GM21390 (cell line): ENCODE measurements at regions not wholly inside any gene's neighbourhood (a gene's known extent, or its start where the extent isn't known, plus 50 kb on each side); places are given as distances from the start of the nearest gene placed in this dataset.
"Not testable (repeated sequence)": the region's sequence is repeated elsewhere in the genome, so short reads cannot be mapped to it uniquely, and the experiment has no call there.

Source experiments
- ATAC-seq: cut with Tn5 transposase; IDR thresholded peaks from one replicate; pipeline ENCODE4 v1.9.1; 2021; ENCODE audit not compliant: unreplicated experiment

DNA sequence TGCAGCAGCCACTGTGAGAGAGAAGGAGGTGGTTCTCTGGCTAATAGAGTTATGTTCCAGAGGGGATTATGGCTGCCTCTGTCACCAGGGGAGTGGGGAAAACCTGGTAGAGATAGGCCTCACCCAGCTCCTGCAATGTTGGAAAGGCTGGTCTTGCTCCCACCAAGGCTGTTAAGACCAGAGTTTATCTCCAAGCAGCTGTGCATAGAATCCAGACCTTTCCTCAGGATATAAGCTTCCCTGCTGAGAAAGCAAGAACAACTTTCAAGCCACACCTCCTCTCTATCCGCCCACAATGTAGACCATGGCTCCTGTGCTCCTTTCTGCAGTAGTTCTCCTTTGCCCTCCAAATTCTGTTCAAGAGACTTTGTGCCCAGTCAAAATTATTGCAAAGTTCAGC is 1375.4 kb downstream of the REEP3 start:
- no peak for ATAC-seq

DNA sequence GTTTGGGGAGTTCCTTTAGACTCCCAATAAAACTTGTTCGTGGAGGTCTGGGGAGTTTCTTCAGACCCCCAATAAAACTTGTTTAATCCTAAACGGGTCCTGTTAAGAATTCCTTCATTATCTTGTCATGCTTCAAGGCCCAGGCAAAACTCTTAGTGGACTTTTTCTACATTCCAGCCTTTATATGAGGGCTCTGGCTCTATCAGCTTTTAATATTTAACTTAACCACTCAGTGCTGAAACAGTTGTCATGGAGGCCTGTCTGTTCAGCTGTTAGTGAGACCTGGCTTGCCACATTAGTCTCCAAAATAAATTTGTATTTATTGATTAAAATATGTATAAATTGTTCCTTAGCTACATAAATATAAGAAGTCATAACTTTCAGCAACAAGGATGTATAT is 1385.1 kb downstream of the REEP3 start:
- ATAC-seq, result not testable (repeated sequence)

GRCh38 chr10:64924306-64924705 is 1403.1 kb downstream of the REEP3 start:
- ATAC-seq, result not testable (repeated sequence)

DNA sequence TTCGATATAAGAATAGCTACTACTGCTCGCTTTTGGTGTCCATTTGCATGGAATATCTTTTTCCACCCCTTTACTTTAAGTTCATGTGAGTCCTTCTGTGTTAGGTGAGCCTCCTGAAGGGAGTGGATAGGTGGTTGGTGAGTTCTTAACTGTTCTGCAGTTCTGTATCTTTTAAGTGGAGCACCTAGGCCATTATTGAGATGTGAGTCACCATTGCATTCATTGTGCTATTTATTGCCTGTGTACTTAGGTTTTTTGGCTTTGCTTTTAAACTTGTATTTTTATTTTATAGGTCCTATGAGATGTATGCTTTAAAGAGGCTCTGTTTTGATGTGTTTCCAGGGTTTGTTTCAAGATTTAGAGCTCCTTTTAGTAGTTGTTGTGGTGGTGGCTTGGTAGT is 1430.8 kb downstream of the REEP3 start:
- ATAC-seq, result no peak

DNA sequence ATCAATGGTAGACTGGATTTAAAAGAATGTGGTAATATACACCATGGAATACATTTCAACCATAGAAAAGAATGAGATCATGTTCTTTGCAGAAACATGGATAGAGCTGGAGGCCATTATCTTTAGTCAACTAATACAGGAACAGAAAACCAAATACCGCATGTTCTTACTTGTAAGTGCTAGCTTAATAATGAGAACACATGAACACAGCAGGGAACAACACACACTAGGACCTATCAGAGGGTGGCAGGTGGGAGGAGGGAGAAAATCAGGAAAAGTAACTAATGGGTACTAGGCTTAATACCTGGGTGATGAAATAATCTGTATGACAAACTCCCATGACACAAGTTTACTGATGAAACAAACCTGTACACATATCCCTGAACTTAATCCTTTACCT is 1435.2 kb downstream of the REEP3 start:
- no peak for ATAC-seq

DNA sequence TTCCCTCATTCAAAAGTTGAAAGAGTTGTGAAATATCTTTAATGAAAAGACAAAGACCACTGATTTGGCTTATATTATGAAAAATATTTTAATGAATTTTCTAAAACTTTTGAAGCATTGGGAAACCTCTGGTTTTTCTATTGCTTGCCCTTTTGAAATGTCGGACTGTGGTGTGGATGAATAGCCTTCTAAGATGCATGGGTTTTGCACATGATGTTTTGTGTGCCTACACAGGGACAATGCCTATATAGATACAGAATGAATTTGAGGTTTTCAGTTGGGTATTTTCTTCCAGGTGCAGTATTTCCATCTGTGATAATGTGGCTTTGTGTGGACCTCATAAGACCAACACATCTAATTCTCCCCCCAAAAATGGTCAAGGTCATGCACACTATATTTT is 1437.9 kb downstream of the REEP3 start:
- no peak for ATAC-seq

- no peak for ATAC-seq
These were observed 1438.7 kb downstream of the REEP3 start for GRCh38 chr10:64959883-64960282.

- no peak for ATAC-seq
These were observed 1452.2 kb downstream of the REEP3 start for GRCh38 chr10:64973391-64973790.

DNA sequence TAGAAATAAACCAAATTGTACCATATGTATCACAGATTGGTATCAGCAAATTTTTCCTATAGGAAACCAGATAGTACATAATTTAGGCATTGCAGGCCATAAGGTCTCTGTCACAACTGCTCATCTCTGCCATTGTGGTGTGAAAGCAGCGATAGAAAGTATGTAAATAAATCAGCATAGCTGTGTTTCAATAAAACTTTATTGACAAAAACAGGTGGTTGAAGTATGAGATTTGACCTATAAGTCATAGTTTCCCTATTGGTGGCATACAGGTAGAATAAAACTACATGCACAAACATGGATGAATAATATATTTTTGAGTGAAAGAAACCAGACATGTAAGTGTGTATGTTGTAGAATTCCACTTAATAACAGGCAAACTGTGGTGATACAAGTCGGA is 1454.9 kb downstream of the REEP3 start:
- ATAC-seq, result no peak

- no peak for ATAC-seq
These were observed 1456.7 kb downstream of the REEP3 start for GRCh38 chr10:64977915-64978314.

GRCh38 chr10:64996886-64997285 is 1475.7 kb downstream of the REEP3 start:
- no peak for ATAC-seq

- ATAC-seq, result no peak
These were observed 1489.6 kb downstream of the REEP3 start for GRCh38 chr10:65010845-65011244.

- no peak for ATAC-seq
These were observed 1496.3 kb downstream of the REEP3 start for GRCh38 chr10:65017523-65017922.

- no peak for ATAC-seq
These were observed 1503.7 kb downstream of the REEP3 start for GRCh38 chr10:65024886-65025285.

- ATAC-seq, result no peak
These were observed 1509.1 kb downstream of the REEP3 start for GRCh38 chr10:65030263-65030662.

DNA sequence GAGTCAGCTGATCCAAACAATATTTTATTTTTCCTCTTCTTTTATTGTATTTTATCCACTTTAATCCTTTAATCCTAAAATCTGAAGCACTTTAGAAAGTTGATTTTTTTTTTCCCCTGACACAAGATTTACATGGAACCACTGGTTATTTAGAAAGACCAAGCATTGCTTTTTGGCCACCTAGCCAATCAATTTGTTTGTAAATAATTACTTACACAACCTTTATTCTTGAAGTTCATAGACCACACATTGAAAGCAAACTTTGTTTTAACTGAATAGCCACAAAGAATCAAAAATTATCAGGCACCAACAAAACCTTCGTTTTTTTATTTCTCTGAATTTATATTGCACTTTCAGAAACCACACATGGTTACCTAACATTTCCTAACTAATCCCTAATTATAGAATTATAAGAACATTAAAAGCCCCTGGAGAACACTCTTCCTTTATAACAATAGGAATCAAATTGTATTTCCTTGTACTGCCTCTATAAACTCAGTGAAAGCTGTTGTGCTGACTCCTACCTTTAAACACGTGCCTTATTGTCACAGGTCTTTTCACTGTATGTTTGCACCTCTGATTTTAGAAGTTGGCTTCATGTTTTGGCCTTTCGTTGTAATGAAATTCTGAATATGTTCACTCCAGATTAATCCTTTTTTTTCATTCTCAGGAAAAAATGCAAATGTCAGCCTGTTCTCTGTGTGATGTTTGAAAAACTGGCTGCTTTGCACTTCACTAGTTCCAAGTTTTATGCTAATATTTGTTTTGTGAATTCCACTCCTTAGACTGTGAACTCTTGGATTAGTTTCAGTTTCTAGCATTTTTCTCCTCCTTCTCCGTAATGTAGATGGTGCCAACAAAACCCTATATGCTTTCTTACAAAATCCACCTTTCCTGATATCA is 1511.9 kb downstream of the REEP3 start:
- no peak for ATAC-seq

- ATAC-seq, result no peak
These were observed 1512.8 kb downstream of the REEP3 start for GRCh38 chr10:65033957-65034356.

DNA sequence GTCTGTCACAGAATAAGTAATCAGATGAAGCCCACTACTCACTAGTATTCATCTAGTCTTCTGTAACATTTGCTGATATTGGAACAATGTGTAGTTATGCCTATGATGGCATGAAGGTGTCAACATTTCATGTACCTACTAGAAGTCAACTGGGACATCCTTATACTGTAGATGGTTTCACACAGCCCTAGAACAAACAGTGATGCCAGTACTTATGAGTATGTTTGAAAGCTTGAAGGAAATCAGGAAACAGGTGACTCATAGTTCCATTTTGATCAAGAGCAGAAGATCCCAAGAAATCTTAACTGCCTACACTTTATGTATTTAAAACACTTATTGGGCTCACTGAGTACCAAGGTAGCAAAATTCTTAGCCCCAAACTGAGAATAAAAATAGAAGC is 1519.6 kb downstream of the REEP3 start:
- ATAC-seq, result no peak

DNA sequence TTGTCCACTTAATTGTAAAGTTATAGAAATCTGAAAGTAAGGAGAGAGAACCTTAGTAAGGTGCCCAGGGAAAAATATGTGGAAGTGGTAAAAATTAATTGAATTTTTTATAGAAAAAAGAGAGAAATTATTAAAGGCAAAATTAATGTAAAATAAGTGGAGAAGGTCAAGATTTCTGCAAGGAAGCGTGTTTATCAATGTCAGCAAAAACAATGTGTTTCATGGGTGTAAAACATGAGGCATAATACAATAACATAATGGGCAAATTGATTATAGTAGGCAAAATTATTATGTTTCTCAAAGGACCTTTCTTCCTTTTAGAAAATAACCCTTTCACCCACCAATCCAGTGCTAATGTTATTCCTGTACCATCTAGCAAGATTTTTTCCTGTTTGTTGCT is 1520.1 kb downstream of the REEP3 start:
- ATAC-seq, result no peak

- no peak for ATAC-seq
These were observed 1521.3 kb downstream of the REEP3 start for GRCh38 chr10:65042496-65042895.

DNA sequence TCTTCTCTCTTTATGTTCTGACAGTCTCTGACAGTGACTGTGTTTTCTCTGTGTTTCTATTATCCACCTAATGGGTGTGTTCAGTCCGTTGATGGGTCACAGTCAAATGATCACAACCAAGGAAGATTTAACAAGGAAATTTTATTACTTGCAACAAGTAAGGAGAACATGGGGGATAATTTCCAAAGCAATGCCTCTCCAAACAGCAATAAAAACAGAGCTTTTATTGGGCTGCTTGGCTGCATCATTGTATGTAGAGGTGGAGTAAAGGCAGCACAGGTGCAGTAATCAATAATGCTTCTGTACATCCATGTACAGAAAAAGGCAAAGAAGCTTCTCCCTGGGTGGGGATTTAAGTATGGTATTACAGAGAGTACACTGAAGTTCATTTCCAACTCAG is 1525.6 kb downstream of the REEP3 start:
- no peak for ATAC-seq

DNA sequence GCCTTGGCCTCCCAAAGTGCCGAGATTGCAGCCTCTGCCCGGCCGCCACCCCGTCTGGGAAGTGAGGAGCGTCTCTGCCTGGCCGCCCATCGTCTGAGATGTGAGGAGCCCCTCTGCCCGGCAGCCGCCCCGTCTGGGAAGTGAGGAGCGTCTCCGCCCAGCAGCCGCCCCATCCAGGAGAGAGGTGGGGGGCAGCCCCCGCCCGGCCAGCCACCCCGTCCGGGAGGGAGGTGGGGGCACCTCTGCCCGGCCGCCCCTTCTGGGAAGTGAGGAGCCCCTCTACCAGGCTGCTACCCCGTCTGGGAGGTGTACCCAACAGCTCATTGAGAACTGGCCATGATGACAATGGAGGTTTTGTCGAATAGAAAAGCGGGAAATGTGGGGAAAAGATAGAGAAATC is 1530.9 kb downstream of the REEP3 start:
- not testable (repeated sequence) for ATAC-seq

GRCh38 chr10:65053397-65053796 is 1532.2 kb downstream of the REEP3 start:
- not testable (repeated sequence) for ATAC-seq
